ENCODE measurements at regions not wholly inside any gene's neighbourhood (a gene's known extent, or its start where the extent isn't known, plus 50 kb on each side); places are given as distances from the start of the nearest gene placed in this dataset.
A peak's percentile ranks its signal among the peaks of the same experiment; 100 is the strongest.

GRCh38 chr13:31409678-31410356 is 210.0 kb downstream of the B3GLCT start:
- no peaks in the 10 kb centered on the region for H4K20me1 ChIP-seq (ENCODE audit: low read length)
- BruUV-seq (replicated peaks), result no TSS peak
- no peaks in the 10 kb centered on the region for H3K79me2 ChIP-seq (ENCODE audit: low read length)
- no peak overlapping the region for H3K4me3 ChIP-seq (ENCODE audit: low read length)
- DNase-seq (peak; percentile 11), ATAC-seq (no peak)
- H3K36me3 ChIP-seq (ENCODE audit: low read depth, low read length), result no peaks in the 10 kb centered on the region
- peaks cover 38% of the 10 kb centered on the region for H3K27me3 ChIP-seq (ENCODE audit: low read length)
- no peaks in the 10 kb centered on the region for H3F3A ChIP-seq (ENCODE audit: low read length, unreplicated experiment)
- intact Hi-C loops (cut with micrococcal nuclease), result loop anchor here (1.0 kb wide), 1 partner anchor 174 kb away; no protein-coding TSS in a partner anchor
- POLR2A ChIA-PET (ENCODE audit: unreplicated experiment), result no interaction called here
- no peak overlapping the region for H3K9ac ChIP-seq (ENCODE audit: low read length)
- no peak overlapping the region for H3K27ac ChIP-seq (ENCODE audit: low read length)
- H2AFZ ChIP-seq (ENCODE audit: low read length), result no peak overlapping the region
- no peaks in the 10 kb centered on the region for H3K4me1 ChIP-seq (ENCODE audit: insufficient read depth, low read length)
- no peak for TF ChIP-seq EZH2 (IDR thresholded peaks at IDR 0.05; ENCODE audit: low read length, unreplicated experiment)
- no peak for TF ChIP-seq EZH2phosphoT487 (IDR thresholded peaks at IDR 0.05; ENCODE audit: borderline replicate concordance, low read length)
- TF ChIP-seq CTCF (conservative IDR thresholded peaks at IDR 0.05; ENCODE audit: low read depth, low read length), result peak; percentile 49
- H3K9me2 ChIP-seq (replicated peaks; ENCODE audit: low read length), result no peaks in the 10 kb centered on the region
- CTCF ChIA-PET, result no interaction called here
- H3K4me2 ChIP-seq (ENCODE audit: low read length), result no peak overlapping the region
- H3K9me3 ChIP-seq (ENCODE audit: low read length), result no peaks in the 10 kb centered on the region

- no peaks in the 10 kb centered on the region for H3F3A ChIP-seq (ENCODE audit: low read length, unreplicated experiment)
- no peaks in the 10 kb centered on the region for H3K4me1 ChIP-seq (ENCODE audit: insufficient read depth, low read length)
- no peaks in the 10 kb centered on the region for H4K20me1 ChIP-seq (ENCODE audit: low read length)
- no peaks in the 10 kb centered on the region for H3K79me2 ChIP-seq (ENCODE audit: low read length)
- POLR2A ChIA-PET (ENCODE audit: unreplicated experiment), result no interaction called here
- H3K27me3 ChIP-seq (ENCODE audit: low read length), result peaks cover 58% of the 10 kb centered on the region
- intact Hi-C loops (cut with micrococcal nuclease), result no loop called here
- TF ChIP-seq CTCF (conservative IDR thresholded peaks at IDR 0.05; ENCODE audit: low read depth, low read length) (no peak), EZH2 (IDR thresholded peaks at IDR 0.05; ENCODE audit: low read length, unreplicated experiment) (no peak), EZH2phosphoT487 (IDR thresholded peaks at IDR 0.05; ENCODE audit: borderline replicate concordance, low read length) (no peak)
- no peak overlapping the region for H3K9ac ChIP-seq (ENCODE audit: low read length)
- H3K4me2 ChIP-seq (ENCODE audit: low read length), result no peak overlapping the region
- H3K9me3 ChIP-seq (ENCODE audit: low read length), result no peaks in the 10 kb centered on the region
- no peak overlapping the region for H3K4me3 ChIP-seq (ENCODE audit: low read length)
- CTCF ChIA-PET, result no interaction called here
- H3K36me3 ChIP-seq (ENCODE audit: low read depth, low read length), result no peaks in the 10 kb centered on the region
- no peak overlapping the region for H2AFZ ChIP-seq (ENCODE audit: low read length)
- ATAC-seq (no peak), DNase-seq (no peak)
- no peaks in the 10 kb centered on the region for H3K9me2 ChIP-seq (replicated peaks; ENCODE audit: low read length)
- no TSS peak for BruUV-seq (replicated peaks)
- no peak overlapping the region for H3K27ac ChIP-seq (ENCODE audit: low read length)
Measured at GRCh38 chr13:31413516-31413915, 213.7 kb downstream of the B3GLCT start.

- Histone ChIP-seq H3K79me2 (ENCODE audit: low read length) (no peaks in the 10 kb centered on the region), H2AFZ (ENCODE audit: low read length) (no peak overlapping the region), H3K36me3 (ENCODE audit: low read depth, low read length) (no peaks in the 10 kb centered on the region), H3K27ac (ENCODE audit: low read length) (no peak overlapping the region), H3K4me2 (ENCODE audit: low read length) (no peak overlapping the region), H3K4me1 (ENCODE audit: insufficient read depth, low read length) (no peaks in the 10 kb centered on the region), H3K9me3 (ENCODE audit: low read length) (no peaks in the 10 kb centered on the region), H3K9me2 (replicated peaks; ENCODE audit: low read length) (no peaks in the 10 kb centered on the region), H3F3A (ENCODE audit: low read length, unreplicated experiment) (no peaks in the 10 kb centered on the region), H3K27me3 (ENCODE audit: low read length) (peaks cover 63% of the 10 kb centered on the region), H3K9ac (ENCODE audit: low read length) (no peak overlapping the region), H3K4me3 (ENCODE audit: low read length) (no peak overlapping the region), H4K20me1 (ENCODE audit: low read length) (no peaks in the 10 kb centered on the region)
- TF ChIP-seq EZH2 (IDR thresholded peaks at IDR 0.05; ENCODE audit: low read length, unreplicated experiment) (no peak), EZH2phosphoT487 (IDR thresholded peaks at IDR 0.05; ENCODE audit: borderline replicate concordance, low read length) (no peak), CTCF (conservative IDR thresholded peaks at IDR 0.05; ENCODE audit: low read depth, low read length) (no peak)
- DNase-seq, result no peak
- ChIA-PET CTCF (no interaction called here), POLR2A (ENCODE audit: unreplicated experiment) (no interaction called here)
- intact Hi-C loops (cut with micrococcal nuclease), result no loop called here
- BruUV-seq (replicated peaks), result no TSS peak
- ATAC-seq, result no peak
Measured at GRCh38 chr13:31416066-31416465, 216.3 kb downstream of the B3GLCT start.
